Colon (tissue), 2 donors: ENCODE measurements at regions not wholly inside any gene's neighbourhood (a gene's known extent, or its start where the extent isn't known, plus 50 kb on each side); places are given as distances from the start of the nearest gene placed in this dataset.
"Not testable (repeated sequence)": the region's sequence is repeated elsewhere in the genome, so short reads cannot be mapped to it uniquely, and the experiment has no call there.

Source experiments
- FAIRE-seq: peaks from 2 replicates; lab custom pipeline; 2012; peaks lifted over from hg19 to GRCh38; lab: Jason Lieb, UNC
- donor health status: control.
- donor health status: control.

DNA sequence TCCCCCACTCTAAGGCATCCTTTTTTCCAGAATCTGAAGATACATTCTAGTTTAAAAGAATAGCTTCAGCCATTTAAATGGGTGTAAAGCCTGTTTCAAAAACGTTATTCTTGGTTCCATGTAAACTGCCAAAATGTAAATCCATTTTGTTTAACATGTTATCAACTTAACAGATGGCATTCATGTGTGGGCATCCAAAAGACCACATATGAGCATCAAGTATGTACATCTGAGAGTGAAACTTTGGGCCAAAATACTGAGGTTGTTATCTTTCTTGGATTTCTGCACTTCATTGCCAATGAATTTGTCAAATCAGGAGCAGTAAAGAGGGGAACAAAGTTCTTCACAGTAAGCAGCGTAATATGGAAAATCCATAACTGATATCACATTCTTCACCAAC is 395.4 kb downstream of the ZNF804A start:
- FAIRE-seq, result no peak

DNA sequence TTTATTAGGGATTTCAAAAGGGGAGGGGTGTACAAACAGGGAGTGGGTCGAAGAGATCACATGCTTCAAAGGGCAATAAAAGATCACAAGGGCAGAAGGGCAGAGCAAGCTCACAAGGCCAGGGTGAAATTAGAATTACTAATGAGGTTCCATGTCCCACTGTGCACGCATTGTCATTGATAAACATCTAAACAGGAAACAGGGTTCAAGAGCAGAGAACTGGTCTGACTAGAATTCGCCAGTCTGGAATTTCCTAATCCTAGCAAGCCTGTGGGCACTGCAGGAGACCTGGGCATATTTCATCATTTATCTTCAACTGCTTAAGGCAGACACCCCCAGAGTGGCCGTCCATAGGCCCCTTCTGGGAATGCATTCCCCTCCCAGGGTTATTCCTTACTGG is 408.2 kb downstream of the ZNF804A start:
- no peak for FAIRE-seq

- no peak for FAIRE-seq
These were observed 414.3 kb downstream of the ZNF804A start for GRCh38 chr2:185012643-185013042.

GRCh38 chr2:185014076-185014475 is 415.7 kb downstream of the ZNF804A start:
- no peak for FAIRE-seq

DNA sequence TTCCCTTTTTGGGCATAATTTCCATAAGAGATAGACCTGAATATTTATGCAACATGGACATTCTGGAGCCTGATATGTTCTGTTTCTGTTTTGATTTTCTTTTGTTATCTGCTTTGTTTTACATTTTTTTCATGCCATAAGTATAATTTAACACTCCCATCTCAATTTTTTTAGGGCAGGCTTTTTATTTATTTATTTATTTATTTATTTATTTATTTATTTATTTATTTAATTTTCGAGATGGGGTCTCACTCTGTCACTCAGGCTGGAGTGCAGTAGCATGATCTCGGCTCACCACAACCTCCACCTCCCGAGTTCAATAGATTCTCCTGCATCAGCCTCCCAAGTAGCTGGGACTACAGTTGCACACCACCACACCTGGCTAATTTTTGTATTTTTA is 427.6 kb downstream of the ZNF804A start:
- not testable (repeated sequence) for FAIRE-seq

DNA sequence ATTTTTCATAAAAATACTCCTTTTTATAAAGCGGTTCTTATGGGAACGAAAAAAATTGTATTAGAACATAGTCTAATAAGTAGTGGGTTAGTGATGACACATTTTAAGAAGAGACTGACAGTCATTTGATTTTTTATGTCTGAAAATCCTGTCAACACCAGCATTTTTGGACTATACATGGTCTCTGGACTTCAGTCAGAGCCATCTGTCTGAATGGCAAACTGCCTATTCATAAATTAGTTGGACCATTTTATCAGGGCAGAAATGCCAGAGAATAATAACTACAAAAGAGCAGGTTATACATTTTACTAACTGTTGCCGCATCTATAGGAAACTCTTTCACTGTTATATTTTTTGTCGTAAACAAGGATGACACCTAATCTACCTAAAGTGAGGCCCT is 437.6 kb downstream of the ZNF804A start:
- no peak for FAIRE-seq

DNA sequence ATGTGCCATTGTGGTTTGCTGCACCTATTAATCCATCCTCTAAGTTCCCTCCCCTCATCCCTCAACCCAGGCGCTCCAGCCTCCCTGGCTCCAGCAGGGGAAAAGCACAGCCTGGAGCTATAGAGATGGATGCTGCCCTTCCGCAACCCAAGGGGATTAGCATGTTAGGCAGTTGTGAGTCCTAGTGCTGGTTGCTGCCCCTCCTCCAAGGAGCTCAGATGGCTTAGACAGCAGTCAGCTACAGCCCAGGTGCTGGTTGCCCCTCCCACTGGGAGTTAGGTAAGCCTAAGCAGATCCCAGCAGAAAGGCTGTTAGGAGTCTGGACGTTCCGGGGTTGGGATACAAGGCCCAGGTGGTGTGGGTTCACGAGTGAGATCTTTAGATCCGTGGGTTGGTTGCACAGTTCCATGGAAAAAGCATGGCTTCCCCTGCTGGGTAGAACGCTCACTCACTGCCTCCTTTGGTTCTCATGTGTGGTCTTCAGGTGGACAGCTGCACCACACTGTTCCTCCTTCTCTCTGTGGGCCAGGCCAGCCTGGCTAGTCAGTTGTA is 446.1 kb downstream of the ZNF804A start:
- FAIRE-seq, result no peak

GRCh38 chr2:185050804-185051203 is 452.5 kb downstream of the ZNF804A start:
- FAIRE-seq, result no peak

GRCh38 chr2:185063761-185064160 is 465.4 kb downstream of the ZNF804A start:
- FAIRE-seq, result no peak

- FAIRE-seq, result no peak
These were observed 467.8 kb downstream of the ZNF804A start for GRCh38 chr2:185066128-185066527.

- FAIRE-seq, result no peak
These were observed 470.8 kb downstream of the ZNF804A start for GRCh38 chr2:185069107-185069506.

DNA sequence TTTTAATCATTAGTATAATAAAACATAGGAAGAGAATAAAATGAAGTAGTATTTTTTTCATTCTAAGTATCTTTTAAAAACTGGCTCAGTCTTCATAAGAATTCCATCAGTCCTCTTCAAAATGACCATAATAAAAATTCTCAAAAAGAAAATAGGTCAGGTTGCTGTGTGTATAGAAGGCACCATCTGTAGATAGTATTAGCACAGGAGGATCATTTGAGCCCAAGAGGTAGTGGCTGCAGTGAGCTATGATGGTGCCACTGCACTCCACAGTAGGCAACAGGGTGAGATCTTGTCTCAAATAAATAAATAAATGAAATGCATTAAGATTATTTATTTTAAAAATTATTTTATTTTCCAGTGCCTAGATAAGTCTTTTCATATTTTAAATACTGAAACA is 475.8 kb downstream of the ZNF804A start:
- FAIRE-seq, result no peak

DNA sequence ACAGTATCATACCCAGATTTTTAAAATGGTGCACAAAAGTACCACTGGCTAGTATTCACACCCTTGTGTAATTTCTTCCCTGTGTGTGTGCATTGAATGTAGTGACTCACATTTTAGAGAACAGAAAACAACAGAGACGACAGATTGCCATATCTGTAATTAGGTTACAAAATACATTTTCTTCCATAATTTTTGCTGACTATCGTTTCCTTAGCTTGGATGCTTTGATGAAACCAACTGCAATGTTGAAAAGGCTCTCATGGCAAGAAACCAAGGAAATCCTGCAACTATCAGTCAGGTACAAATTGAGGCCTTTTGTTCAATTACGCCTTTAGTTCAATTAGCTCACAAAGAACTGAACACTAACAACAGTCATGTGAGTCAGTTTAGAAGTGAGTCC is 484.4 kb downstream of the ZNF804A start:
- FAIRE-seq, result no peak

DNA sequence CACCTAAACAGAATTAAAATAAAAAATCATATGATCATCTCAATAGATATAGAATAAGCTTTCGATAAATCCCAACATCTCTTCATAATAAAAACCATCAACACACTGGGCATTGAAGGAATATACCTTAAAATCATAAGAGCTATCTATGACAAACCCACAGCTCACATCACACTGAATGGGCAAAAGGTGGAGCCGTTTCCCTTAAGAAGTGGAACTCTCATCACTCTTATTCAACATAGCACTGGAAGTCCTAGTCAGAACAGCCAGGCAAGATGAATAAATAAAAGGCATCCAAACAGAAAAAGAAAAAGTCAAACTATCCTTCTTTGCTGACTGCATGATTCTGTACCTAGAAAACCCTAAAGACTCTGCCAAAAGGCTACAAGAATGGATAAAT is 510.3 kb downstream of the ZNF804A start:
- FAIRE-seq, result no peak

DNA sequence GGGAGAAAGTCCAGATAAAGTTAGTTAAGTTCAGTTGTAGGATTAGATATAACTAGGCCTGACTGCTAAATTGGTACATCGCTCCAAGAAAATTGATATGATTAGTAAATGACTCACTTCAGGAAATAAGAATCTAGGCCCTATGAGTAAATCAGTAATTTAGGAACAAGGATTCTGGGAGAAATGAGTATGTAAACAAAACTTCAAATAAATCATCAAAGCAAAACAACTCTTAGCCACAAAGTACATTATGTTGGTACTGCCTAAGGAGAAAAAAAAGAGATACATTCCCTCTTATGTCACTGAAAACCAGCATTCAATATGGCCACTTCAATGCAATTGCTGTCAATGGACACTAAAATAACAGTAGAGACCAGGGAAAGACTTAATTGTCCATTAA is 529.1 kb downstream of the ZNF804A start:
- no peak for FAIRE-seq

- FAIRE-seq, result no peak
These were observed 530.0 kb downstream of the ZNF804A start for GRCh38 chr2:185128346-185128745.

DNA sequence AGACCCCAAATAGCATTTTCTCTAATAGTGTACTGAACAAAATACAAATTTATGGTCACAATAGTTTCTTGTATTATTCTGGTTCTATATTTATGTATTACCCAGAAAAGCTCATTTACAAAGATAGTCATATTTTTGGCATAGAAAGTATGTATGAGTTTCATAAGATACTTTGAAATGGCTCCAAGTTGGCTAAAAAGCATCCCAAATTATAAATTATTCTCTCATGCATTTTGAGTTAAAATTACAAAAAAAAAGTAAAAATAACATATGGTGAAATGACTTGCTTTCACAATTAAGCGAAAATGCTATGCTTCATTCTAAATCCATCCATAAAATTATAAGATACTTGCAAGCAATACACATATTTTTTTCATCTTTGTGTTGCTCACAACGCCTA is 530.7 kb downstream of the ZNF804A start:
- FAIRE-seq, result no peak

- no peak for FAIRE-seq
These were observed 532.4 kb downstream of the ZNF804A start for GRCh38 chr2:185130685-185131084.

DNA sequence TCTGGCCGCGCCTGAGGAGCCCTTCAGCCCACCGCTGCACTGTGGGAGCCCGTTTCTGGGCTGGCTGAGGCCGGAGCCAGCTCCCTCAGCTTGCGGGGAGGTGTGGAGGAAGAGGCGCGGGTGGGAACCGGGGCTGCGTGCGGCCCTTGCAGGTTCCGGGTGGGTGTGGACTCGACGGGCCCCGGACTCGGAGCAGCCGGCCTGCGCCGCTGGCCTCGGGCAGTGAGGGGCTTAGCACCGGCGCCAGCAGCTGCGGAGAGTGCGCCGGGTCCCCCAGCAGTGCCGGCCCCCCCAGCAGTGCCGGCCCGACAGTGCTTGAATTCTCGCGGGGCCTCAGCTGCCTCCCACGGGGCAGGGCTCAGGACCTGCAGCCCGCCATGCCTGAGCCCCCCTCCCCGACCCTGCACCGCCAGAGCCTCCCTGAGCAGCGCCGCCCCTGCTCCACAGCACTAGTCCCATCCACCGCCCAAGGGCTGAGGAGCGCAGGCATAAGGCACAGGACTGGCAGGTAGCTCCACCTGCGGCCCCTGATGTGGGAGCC is 534.2 kb downstream of the ZNF804A start:
- FAIRE-seq, result no peak

DNA sequence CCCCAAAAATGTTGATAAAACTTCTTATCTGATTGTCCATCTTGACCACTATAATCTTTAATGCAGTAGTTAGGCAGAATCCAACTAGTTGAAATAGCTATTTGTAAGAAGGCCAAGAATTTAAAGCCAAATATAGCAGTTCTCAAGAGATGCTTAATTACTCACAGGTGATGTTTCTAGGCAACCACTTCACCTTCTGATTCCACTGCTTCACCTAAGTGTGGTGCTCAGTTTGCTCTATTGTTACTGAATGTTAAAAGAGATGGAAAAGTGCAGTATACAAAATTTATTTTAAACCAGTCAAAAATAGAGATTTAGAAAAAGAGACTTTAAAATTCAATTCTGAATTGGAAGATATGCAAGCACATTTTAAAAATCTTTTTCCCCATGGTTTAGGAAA is 539.4 kb downstream of the ZNF804A start:
- no peak for FAIRE-seq

DNA sequence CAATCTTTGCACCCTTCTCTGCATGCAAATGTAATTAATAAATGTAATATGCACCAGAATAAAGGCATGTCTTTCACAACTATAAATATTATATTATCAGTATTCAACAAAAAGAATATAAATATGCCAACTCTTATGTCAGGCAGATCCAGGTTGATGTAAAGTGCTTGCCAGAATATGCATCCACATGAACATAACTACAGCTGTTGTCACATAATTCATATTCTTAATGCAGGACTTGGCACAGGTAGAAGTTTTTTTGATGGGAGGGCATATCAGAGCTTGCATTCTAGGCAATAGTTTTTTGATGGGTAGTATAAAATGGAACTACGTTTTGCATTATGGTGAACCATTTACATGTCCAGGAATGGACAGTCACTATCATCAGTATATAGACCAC is 544.3 kb downstream of the ZNF804A start:
- no peak for FAIRE-seq

GRCh38 chr2:185144159-185144919 is 546.0 kb downstream of the ZNF804A start:
- no peak for FAIRE-seq

- no peak for FAIRE-seq
These were observed 547.2 kb downstream of the ZNF804A start for GRCh38 chr2:185145316-185146121.
